KMS-11 (cell line): ENCODE measurements at regions not wholly inside any gene's neighbourhood (a gene's known extent, or its start where the extent isn't known, plus 50 kb on each side); places are given as distances from the start of the nearest gene placed in this dataset.

ENCODE experiments used
- H2AFZ ChIP-seq: fragments of 200-600 bp; sonication (generic); 2 replicates; pipeline ENCODE4 v1.6.1; 2016; ENCODE audit warnings: antibody characterized with exemption, mixed run types, low read depth
- H3K27ac ChIP-seq: fragments of 200-600 bp; sonication (generic); 2 replicates; pipeline ENCODE4 v1.6.1; 2016; ENCODE audit warnings: mild to moderate bottlenecking, mixed run types
- H3K27me3 ChIP-seq: fragments of 200-600 bp; sonication (generic); 2 replicates; pipeline ENCODE4 v1.6.1; 2017; ENCODE audit warnings: mild to moderate bottlenecking, low read depth, mixed run types, moderate library complexity; ENCODE audit not compliant: insufficient read depth
- H3K36me3 ChIP-seq: fragments of 200-600 bp; sonication (generic); 2 replicates; pipeline ENCODE4 v1.6.1; 2017; ENCODE audit warnings: mild to moderate bottlenecking, mixed run types; ENCODE audit not compliant: insufficient read depth
- H3K4me1 ChIP-seq: fragments of 200-600 bp; sonication (generic); 2 replicates; pipeline ENCODE4 v1.6.1; 2016; ENCODE audit warnings: mild to moderate bottlenecking, low read depth, mixed run types; ENCODE audit not compliant: poor library complexity, severe bottlenecking
- H3K4me2 ChIP-seq: fragments of 200-600 bp; sonication (generic); 2 replicates; pipeline ENCODE4 v1.7.0; 2016; ENCODE audit warnings: mild to moderate bottlenecking, mixed run types
- H3K4me3 ChIP-seq: fragments of 200-600 bp; sonication (generic); IDR thresholded peaks from 2 replicates; pipeline ENCODE4 v1.6.1; 2017; ENCODE audit warnings: low read depth, low read length, mixed read lengths; ENCODE audit not compliant: insufficient read depth
- H3K79me2 ChIP-seq: fragments of 200-600 bp; sonication (generic); 2 replicates; pipeline ENCODE4 v1.6.1; 2016; ENCODE audit warnings: low read depth, mixed run types; ENCODE audit not compliant: insufficient read depth
- H3K9ac ChIP-seq: fragments of 200-600 bp; sonication (generic); 2 replicates; pipeline ENCODE4 v1.6.1; 2016; ENCODE audit warnings: mild to moderate bottlenecking, mixed run types
- H4K20me1 ChIP-seq: fragments of 200-600 bp; sonication (generic); 2 replicates; pipeline ENCODE4 v1.6.1; 2016; ENCODE audit warnings: mild to moderate bottlenecking, mixed run types; ENCODE audit not compliant: insufficient read depth
- TF ChIP-seq, protein P1 (sequence below): fragments of 200-600 bp; sonication (generic); conservative IDR thresholded peaks from 2 replicates; pipeline ENCODE4 v1.6.1; 2017; ENCODE audit warnings: low read depth, mild to moderate bottlenecking, antibody characterized with exemption, low read length, moderate library complexity, mixed read lengths

DNA sequence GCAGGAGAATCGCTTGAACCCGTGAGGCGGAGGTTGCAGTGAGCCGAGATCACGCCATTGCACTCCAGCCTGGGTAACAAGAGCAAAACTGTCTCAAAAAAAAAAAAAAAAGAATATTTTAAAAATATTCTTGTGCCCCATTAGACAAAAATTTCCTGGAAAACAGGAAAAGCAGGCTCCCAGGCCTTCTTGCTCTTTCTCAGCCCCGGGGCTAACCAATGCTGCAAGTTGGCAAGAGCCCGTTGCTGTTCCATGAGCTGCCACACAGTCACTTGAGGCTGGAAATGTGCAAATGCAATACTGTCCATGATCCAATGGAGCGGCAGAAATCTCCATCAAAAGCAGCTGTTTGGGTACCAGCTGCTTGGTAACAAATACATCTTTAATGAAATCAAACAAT is 994.7 kb downstream of the VRK1 start:
- TF ChIP-seq, protein P1, sequence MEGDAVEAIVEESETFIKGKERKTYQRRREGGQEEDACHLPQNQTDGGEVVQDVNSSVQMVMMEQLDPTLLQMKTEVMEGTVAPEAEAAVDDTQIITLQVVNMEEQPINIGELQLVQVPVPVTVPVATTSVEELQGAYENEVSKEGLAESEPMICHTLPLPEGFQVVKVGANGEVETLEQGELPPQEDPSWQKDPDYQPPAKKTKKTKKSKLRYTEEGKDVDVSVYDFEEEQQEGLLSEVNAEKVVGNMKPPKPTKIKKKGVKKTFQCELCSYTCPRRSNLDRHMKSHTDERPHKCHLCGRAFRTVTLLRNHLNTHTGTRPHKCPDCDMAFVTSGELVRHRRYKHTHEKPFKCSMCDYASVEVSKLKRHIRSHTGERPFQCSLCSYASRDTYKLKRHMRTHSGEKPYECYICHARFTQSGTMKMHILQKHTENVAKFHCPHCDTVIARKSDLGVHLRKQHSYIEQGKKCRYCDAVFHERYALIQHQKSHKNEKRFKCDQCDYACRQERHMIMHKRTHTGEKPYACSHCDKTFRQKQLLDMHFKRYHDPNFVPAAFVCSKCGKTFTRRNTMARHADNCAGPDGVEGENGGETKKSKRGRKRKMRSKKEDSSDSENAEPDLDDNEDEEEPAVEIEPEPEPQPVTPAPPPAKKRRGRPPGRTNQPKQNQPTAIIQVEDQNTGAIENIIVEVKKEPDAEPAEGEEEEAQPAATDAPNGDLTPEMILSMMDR, result no peak
- H3K4me3 ChIP-seq, result no peak overlapping the region

DNA sequence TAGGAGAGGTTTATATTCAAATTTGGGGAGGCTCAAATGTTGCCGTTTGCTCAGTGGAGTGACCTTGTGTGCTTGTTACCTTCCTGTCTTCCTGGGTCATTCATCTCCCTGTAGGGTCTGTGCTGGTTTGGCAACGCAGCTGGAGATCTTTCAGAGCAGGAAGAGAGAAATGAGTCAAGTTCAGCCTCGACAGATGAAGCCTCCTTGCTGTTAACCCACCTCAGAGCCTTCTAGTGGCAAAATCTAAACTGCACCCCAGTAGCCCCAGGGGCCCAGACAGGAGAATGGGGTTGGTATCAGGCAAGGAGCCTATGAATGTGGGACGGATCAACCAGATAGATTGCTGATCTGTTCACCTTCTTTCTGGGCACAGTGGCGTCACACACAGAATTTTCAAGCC is 999.3 kb downstream of the VRK1 start:
- no peak overlapping the region for H3K9ac ChIP-seq
- no peaks in the 10 kb centered on the region for H4K20me1 ChIP-seq
- H3K27me3 ChIP-seq, result no peaks in the 10 kb centered on the region
- H3K4me2 ChIP-seq, result no peak overlapping the region
- no peak overlapping the region for H3K27ac ChIP-seq
- no peaks in the 10 kb centered on the region for H3K36me3 ChIP-seq
- no peaks in the 10 kb centered on the region for H3K4me1 ChIP-seq
- no peak overlapping the region for H3K4me3 ChIP-seq
- no peak overlapping the region for H2AFZ ChIP-seq
- TF ChIP-seq, protein P1, result no peak
- no peaks in the 10 kb centered on the region for H3K79me2 ChIP-seq

More for the DNA sequence above, 994.7 kb downstream of the VRK1 start:
- H3K27ac ChIP-seq, result no peak overlapping the region
- H3K4me1 ChIP-seq, result no peaks in the 10 kb centered on the region
- no peaks in the 10 kb centered on the region for H3K36me3 ChIP-seq
- H3K79me2 ChIP-seq, result no peaks in the 10 kb centered on the region
- H3K27me3 ChIP-seq, result no peaks in the 10 kb centered on the region
- no peak overlapping the region for H3K9ac ChIP-seq
- H3K4me2 ChIP-seq, result no peak overlapping the region
- H4K20me1 ChIP-seq, result no peaks in the 10 kb centered on the region
- no peak overlapping the region for H2AFZ ChIP-seq

DNA sequence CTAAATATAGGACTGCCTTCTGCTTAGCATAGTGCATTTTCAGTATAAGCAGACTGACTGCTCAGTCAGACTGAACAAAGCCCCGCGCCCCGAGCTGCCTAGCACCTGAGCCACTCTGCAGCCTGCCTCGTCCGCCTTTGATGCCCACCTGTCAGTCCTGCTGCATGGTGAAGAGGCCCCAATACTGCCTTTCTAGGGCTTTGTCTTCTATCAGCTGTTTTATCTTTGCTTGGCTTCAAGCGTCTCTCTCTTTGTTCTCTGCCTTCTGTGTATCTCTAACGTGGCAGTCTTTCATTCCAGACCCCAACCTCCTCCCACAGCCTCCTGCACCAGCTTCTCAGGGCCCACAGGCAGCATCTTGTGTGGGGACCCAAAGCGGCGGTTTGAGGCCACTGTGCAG is 1001.0 kb downstream of the VRK1 start:
- Histone ChIP-seq H3K27ac (no peak overlapping the region), H4K20me1 (no peaks in the 10 kb centered on the region), H3K36me3 (no peaks in the 10 kb centered on the region), H3K4me2 (no peak overlapping the region), H3K79me2 (no peaks in the 10 kb centered on the region), H3K4me1 (no peaks in the 10 kb centered on the region), H2AFZ (no peak overlapping the region), H3K4me3 (no peak overlapping the region), H3K27me3 (no peaks in the 10 kb centered on the region), H3K9ac (no peak overlapping the region)
- TF ChIP-seq, protein P1, result no peak

DNA sequence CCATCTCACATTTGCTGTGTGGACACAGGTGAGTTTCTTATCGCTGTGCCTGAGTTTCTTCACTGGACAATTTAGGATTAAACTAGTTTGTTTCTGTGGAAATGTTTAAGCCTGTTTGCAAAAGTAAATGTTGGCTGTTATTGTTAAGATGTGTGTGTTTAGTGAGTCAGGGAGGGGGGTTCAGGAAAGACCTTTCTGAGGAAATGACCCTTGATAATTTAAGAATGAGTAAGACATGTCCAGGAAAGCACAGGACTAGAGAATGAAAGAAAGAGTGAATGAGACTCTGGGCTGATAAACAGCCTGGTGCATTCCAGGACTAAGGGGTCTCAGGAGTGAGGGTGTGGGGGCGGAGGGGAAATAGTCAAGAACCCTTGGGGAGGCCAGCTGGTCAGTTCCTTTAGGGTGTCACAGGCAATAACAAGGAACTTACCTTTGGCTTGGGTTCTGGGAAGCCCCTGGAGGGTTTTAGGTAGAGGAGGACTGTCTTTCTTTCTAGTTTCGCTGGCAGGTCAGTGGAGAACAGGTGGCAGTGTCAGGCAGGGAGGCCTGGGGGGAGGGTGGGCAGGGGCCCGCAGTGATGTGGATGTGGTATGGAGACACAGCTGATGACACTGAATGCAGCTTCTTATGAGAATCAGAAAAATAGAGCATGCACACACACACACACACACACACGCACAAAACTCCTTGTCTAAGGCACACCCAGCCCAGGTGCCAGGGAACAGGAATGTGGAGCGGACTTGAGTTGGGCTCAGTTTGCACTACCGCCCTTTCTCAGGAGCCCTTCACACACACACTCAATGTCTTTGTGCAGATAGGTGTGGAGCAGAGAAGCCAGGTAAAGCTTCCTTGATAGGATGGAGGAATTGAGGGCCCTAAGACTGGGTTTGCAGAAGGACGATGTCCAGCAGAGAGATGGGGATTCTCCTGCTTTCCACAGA is 1005.5 kb downstream of the VRK1 start:
- Histone ChIP-seq H3K4me2 (no peak overlapping the region), H4K20me1 (no peaks in the 10 kb centered on the region), H3K36me3 (no peaks in the 10 kb centered on the region), H3K4me1 (no peaks in the 10 kb centered on the region), H3K4me3 (no peak overlapping the region), H3K79me2 (no peaks in the 10 kb centered on the region), H3K9ac (no peak overlapping the region), H2AFZ (no peak overlapping the region), H3K27me3 (no peaks in the 10 kb centered on the region), H3K27ac (no peak overlapping the region)
- TF ChIP-seq, protein P1, result no peak
